Right lobe of liver (tissue), 4 donors: ENCODE measurements at regions not wholly inside any gene's neighbourhood (a gene's known extent, or its start where the extent isn't known, plus 50 kb on each side); places are given as distances from the start of the nearest gene placed in this dataset.

Experiments used
- CTCF ChIP-seq, 4 donors: fragments of 200-600 bp in 3 of 4; fragments of 450-650 bp in 1 of 4; IDR thresholded peaks; one replicate each; pipeline versions ENCODE4 v1.5.1 to v1.8.0; 2016 to 2022; ENCODE audit warnings: antibody characterized with exemption in 4 of 4, mild to moderate bottlenecking in 2 of 4
- POLR2A ChIP-seq: fragments of 450-650 bp; IDR thresholded peaks from one replicate; pipeline ENCODE4 v1.6.1; 2017; ENCODE audit warnings: antibody characterized with exemption, mild to moderate bottlenecking
- donor health status: DM: no; HTN: no; CAD: no.
- donor health status: DM: no; HTN: no; CAD: no.
- donor health status: DM: no; HTN: yes; CAD: no.

- no peak for TF ChIP-seq CTCF (IDR thresholded peaks at IDR 0.05)
- no peak for TF ChIP-seq POLR2A
Observed at GRCh38 chr4:113831457-113831856, 69.9 kb upstream of the CAMK2D start.
